BJ (cell line): ENCODE measurements at regions not wholly inside any gene's neighbourhood (a gene's known extent, or its start where the extent isn't known, plus 50 kb on each side); places are given as distances from the start of the nearest gene placed in this dataset.
"Not testable (repeated sequence)": the region's sequence is repeated elsewhere in the genome, so short reads cannot be mapped to it uniquely, and the experiment has no call there.

Source experiments
- CTCF ChIA-PET: fragments of 350-600 bp; formaldehyde crosslinking; extraction: SDS; loops from one replicate; lab custom pipeline; 2021; ENCODE audit warnings: antibody characterized with exemption, inconsistent platforms; lab: Yijun Ruan, JAX
- POLR2A ChIA-PET: fragments of 300-600 bp; sonication (Branson Sonifier 250); formaldehyde crosslinking; extraction: SDS; loops from one replicate; lab custom pipeline; 2021; ENCODE audit warnings: antibody characterized with exemption; lab: Charles Lee
- DNase-seq: peaks from one replicate; pipeline ENCODE4 v3.0.0-alpha.2; 2011; ENCODE audit warnings: low read depth
- H3K27me3 ChIP-seq: 2 replicates; pipeline ENCODE4 v1.6.0; 2011; ENCODE audit warnings: low read length; ENCODE audit not compliant: control insufficient read depth, insufficient read depth
- H3K36me3 ChIP-seq: 2 replicates; pipeline ENCODE4 v1.5.1; 2011; ENCODE audit warnings: low read length; ENCODE audit not compliant: control insufficient read depth, insufficient read depth
- H3K4me3 ChIP-seq: 2 replicates; pipeline ENCODE4 v1.5.1; 2011; ENCODE audit warnings: low read depth, mild to moderate bottlenecking, control low read depth, low read length
- CTCF ChIP-seq: IDR thresholded peaks from 2 replicates; pipeline ENCODE4 v1.5.1; 2011; ENCODE audit warnings: low read depth, mild to moderate bottlenecking, control low read depth, inconsistent platforms, low read length, moderate library complexity; ENCODE audit not compliant: insufficient read depth

DNA sequence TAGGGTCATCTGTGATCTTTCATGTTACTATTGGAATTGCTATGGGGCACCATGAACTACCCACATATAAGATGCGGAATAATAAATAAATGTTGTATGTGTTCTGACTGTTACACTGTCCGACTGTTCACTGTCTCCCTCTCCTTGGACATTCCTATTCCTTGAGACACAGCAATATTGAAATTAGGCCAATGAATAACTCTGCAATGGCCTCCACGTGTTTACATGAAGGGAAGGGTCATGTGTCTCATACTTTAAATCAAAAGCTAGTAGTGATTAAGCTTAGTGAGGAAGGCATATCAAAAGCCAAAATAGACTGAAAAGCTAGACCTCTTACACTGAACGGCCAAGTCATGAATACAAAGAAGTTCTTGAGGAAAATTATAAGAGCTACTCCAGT is 751.3 kb downstream of the SOCS6 start:
- Histone ChIP-seq H3K4me3 (no peak overlapping the region), H3K36me3 (no peaks in the 10 kb centered on the region), H3K27me3 (no peaks in the 10 kb centered on the region)
- ChIA-PET POLR2A (no interaction called here), CTCF (no interaction called here)
- no peak for DNase-seq
- TF ChIP-seq CTCF = no peak

DNA sequence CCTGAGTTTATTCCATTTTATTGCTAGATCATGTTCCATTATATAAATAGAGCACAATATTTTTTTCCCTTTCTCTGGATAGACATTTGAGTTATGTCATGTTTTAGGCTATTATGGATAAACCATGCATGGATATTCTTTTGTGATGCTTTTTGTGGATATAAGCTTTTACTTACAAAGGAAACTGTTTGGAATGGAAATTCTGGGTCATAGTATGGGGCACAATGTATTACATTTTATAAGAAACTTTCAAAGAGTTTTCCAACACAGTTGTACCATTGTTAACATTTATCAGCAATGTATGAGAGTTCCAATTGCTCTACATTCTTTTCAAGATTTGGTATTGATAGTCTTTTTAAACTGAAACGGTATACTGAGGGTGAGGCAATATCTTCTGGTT is 749.4 kb downstream of the SOCS6 start:
- DNase-seq = no peak
- Histone ChIP-seq H3K4me3 (no peak overlapping the region), H3K27me3 (no peaks in the 10 kb centered on the region), H3K36me3 (no peaks in the 10 kb centered on the region)
- ChIA-PET POLR2A (no interaction called here), CTCF (no interaction called here)
- TF ChIP-seq CTCF = no peak

DNA sequence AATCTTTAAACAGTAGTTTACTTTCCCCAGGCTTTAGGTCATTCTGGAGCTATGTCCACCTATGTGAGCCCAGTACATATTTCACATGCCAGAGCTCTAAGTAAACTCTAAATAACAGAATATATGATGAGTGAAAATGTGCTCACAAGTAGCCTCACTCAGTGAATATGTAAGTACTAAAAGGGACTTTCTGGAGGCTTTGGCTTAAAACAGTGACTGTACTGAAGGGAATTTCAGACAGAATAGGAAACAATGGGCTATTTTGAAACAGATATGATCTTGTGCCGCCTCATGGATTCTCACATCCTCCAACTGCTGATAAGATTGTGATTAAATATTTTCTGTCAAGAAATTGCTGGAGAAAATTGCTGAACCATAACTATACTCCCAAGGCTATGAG is 747.9 kb downstream of the SOCS6 start:
- TF ChIP-seq CTCF = no peak
- CTCF ChIA-PET = no interaction called here

GRCh38 chr18:71031296-71032191 is 742.7 kb downstream of the SOCS6 start:
- DNase-seq, CTCF ChIA-PET, H3K27me3 ChIP-seq, H3K36me3 ChIP-seq, H3K4me3 ChIP-seq, POLR2A ChIA-PET: not testable (repeated sequence)

More for the DNA sequence above, 747.9 kb downstream of the SOCS6 start:
- Histone ChIP-seq H3K27me3 (no peaks in the 10 kb centered on the region), H3K36me3 (no peaks in the 10 kb centered on the region), H3K4me3 (no peak overlapping the region)
- DNase-seq = no peak
- POLR2A ChIA-PET = no interaction called here

DNA sequence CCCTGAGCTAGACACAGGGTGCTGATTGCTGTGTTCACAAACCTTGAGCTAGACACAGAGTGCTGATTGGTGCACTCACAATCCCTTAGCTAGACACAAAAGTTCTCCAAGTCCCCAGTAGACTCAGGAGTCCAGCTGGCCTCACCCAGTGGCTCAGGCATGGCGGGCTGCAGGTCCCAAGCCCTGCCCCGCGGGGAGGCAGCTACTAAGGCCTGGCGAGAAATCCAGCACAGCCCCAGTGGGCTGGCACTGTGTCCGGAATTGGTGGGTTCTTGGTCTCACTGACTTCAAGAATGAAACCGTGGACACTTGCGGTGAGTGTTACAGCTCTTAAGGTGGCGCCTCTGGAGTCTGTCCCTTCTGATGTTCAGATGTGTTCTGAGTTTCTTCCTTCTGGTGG is 741.2 kb downstream of the SOCS6 start:
- POLR2A ChIA-PET, CTCF ChIA-PET, H3K36me3 ChIP-seq, H3K27me3 ChIP-seq, H3K4me3 ChIP-seq, DNase-seq: not testable (repeated sequence)

DNA sequence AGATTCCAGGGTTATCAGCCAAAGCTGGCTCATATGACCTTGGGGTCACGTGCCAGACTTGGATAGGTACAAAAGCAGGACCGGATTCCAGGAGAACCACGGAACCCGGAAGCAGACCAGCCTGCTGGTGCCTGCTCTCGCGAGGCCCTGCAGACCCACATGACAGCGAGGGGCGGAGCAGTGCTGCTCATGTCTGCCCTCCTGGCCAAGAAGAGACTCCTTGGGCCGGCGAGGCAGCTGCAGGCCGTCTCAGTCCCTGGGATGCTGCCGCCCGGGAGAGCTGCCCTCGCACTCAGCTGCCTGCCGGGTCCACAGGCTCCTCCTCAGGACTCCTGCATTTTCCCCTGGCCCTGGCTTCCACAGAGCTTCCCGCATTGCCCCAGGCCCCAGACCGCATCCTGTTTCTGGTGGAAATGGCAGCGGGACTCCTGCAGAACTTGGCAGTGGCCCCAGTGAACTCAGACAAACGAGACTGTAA is 739.5 kb downstream of the SOCS6 start:
- DNase-seq = no peak
- POLR2A ChIA-PET = no interaction called here

More for the DNA sequence above, 739.5 kb downstream of the SOCS6 start:
- CTCF ChIA-PET = no interaction called here
- no peak overlapping the region for H3K4me3 ChIP-seq
- no peaks in the 10 kb centered on the region for H3K36me3 ChIP-seq
- TF ChIP-seq CTCF = no peak
- no peaks in the 10 kb centered on the region for H3K27me3 ChIP-seq
